ENCODE measurements at regions not wholly inside any gene's neighbourhood (a gene's known extent, or its start where the extent isn't known, plus 50 kb on each side); places are given as distances from the start of the nearest gene placed in this dataset.

DNA sequence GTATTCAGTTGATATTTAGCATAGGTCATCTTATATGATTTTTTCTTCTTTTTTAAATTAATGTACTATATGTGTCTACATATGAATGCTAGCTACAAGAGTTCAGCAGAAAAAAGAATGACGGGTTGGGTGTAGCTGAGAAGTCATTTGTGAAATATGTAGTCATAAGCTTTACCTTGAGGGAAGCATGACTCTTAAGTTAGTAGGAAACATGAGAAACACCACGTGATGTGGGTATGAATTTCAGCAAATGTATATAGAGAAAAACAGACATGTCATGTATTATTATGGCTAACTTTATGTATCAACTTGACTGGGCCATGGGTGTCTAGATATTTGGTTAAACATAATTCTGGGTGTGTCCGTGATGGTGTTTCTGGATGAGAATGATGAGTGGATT is 125.0 kb downstream of the RAP2B start:
- TF ChIP-seq CTCF (IDR thresholded peaks at IDR 0.05): no peak
- no peak for TF ChIP-seq POLR2A (IDR thresholded peaks at IDR 0.05)

All from heart left ventricle (tissue), 13 donors.